Activated CD4-positive, alpha-beta memory T cell treated with anti-CD3 and anti-CD28 coated beads for 36 hours (primary cell): ENCODE measurements at regions not wholly inside any gene's neighbourhood (a gene's known extent, or its start where the extent isn't known, plus 50 kb on each side); places are given as distances from the start of the nearest gene placed in this dataset.

ENCODE experiments used
- CTCF ChIA-PET: fragments of 350-600 bp; sonication (Branson Sonifier 250); formaldehyde crosslinking; loops from one replicate; lab custom pipeline; 2021; ENCODE audit warnings: antibody characterized with exemption, inconsistent platforms; lab: Charles Lee
- POLR2A ChIA-PET: fragments of 350-600 bp; sonication (Branson Sonifier 250); formaldehyde crosslinking; loops from one replicate; lab custom pipeline; 2021; ENCODE audit warnings: antibody characterized with exemption; lab: Charles Lee
- DNase-seq: peaks from one replicate; pipeline ENCODE4 v3.0.0-alpha.2; 2020
- H3K27ac Mint-ChIP-seq: one replicate; pipeline ENCODE4 v1.8.0; 2021; ENCODE audit warnings: mixed read lengths
- H3K27me3 Mint-ChIP-seq: one replicate; pipeline ENCODE4 v1.8.0; 2021; ENCODE audit warnings: mixed read lengths
- H3K36me3 Mint-ChIP-seq: one replicate; pipeline ENCODE4 v1.8.0; 2021; ENCODE audit warnings: mixed read lengths
- H3K4me1 Mint-ChIP-seq: one replicate; pipeline ENCODE4 v1.8.0; 2021; ENCODE audit warnings: low read depth, mixed read lengths
- H3K4me3 Mint-ChIP-seq: one replicate; pipeline ENCODE4 v1.8.0; 2021; ENCODE audit warnings: mild to moderate bottlenecking, mixed read lengths
- H3K9me3 Mint-ChIP-seq: one replicate; pipeline ENCODE4 v1.8.0; 2021; ENCODE audit warnings: mixed read lengths
- intact Hi-C: fragments of 100-400 bp; cut with micrococcal nuclease; formaldehyde crosslinking; loops from one replicate; pipeline ENCODE4 v1.15.1; 2023

- Mint-ChIP-seq H3K36me3 (no peaks in the 10 kb centered on the region), H3K4me1 (no peaks in the 10 kb centered on the region), H3K27ac (no peak overlapping the region), H3K27me3 (no peaks in the 10 kb centered on the region), H3K9me3 (no peaks in the 10 kb centered on the region), H3K4me3 (no peak overlapping the region)
- POLR2A ChIA-PET, result no interaction called here
- CTCF ChIA-PET, result no interaction called here
- no peak for DNase-seq
- intact Hi-C loops, result no loop called here
Observed at GRCh38 chr9:117470455-117470854, 55.6 kb upstream of the ASTN2 start.

- H3K36me3 Mint-ChIP-seq, result no peaks in the 10 kb centered on the region
- no peak overlapping the region for H3K4me3 Mint-ChIP-seq
- ChIA-PET CTCF (no interaction called here), POLR2A (no interaction called here)
- no peak overlapping the region for H3K27ac Mint-ChIP-seq
- no peaks in the 10 kb centered on the region for H3K9me3 Mint-ChIP-seq
- no peaks in the 10 kb centered on the region for H3K27me3 Mint-ChIP-seq
- DNase-seq, result no peak
- intact Hi-C loops, result no loop called here
- no peaks in the 10 kb centered on the region for H3K4me1 Mint-ChIP-seq
Observed at GRCh38 chr9:117466111-117466510, 51.3 kb upstream of the ASTN2 start.

GRCh38 chr9:117465706-117466105 lies 50.8 kb upstream of the ASTN2 start:
- H3K27ac Mint-ChIP-seq, result no peak overlapping the region
- H3K9me3 Mint-ChIP-seq, result no peaks in the 10 kb centered on the region
- no peaks in the 10 kb centered on the region for H3K4me1 Mint-ChIP-seq
- H3K4me3 Mint-ChIP-seq, result no peak overlapping the region
- no peak for DNase-seq
- intact Hi-C loops, result no loop called here
- POLR2A ChIA-PET, result no interaction called here
- no peaks in the 10 kb centered on the region for H3K27me3 Mint-ChIP-seq
- no peaks in the 10 kb centered on the region for H3K36me3 Mint-ChIP-seq
- CTCF ChIA-PET, result no interaction called here

GRCh38 chr9:117464941-117465616 lies 50.2 kb upstream of the ASTN2 start:
- Mint-ChIP-seq H3K4me1 (no peaks in the 10 kb centered on the region), H3K9me3 (no peaks in the 10 kb centered on the region), H3K27ac (no peak overlapping the region), H3K27me3 (no peaks in the 10 kb centered on the region), H3K36me3 (no peaks in the 10 kb centered on the region), H3K4me3 (no peak overlapping the region)
- ChIA-PET POLR2A (no interaction called here), CTCF (interaction anchor here (1.3 kb wide), 1 partner anchor 23 kb away, joined by 3 read pairs; no protein-coding TSS in a partner anchor)
- intact Hi-C loops, result no loop called here
- no peak for DNase-seq
